Right hindlimb (tissue), 1 donor: ENCODE measurements at regions not wholly inside any gene's neighbourhood (a gene's known extent, or its start where the extent isn't known, plus 50 kb on each side); places are given as distances from the start of the nearest gene placed in this dataset.
"Not testable (repeated sequence)": the region's sequence is repeated elsewhere in the genome, so short reads cannot be mapped to it uniquely, and the experiment has no call there.

Experiments
- DNase-seq: peaks from one replicate; pipeline ENCODE4 v3.0.0-alpha.2; 2018

GRCh38 chr2:59297816-59298215 is 1056.7 kb upstream of the FANCL start:
- DNase-seq = no peak

- no peak for DNase-seq
Observed at GRCh38 chr2:59296279-59296678, 1055.2 kb upstream of the FANCL start.

GRCh38 chr2:59295524-59296162 is 1054.5 kb upstream of the FANCL start:
- DNase-seq = no peak

GRCh38 chr2:59288771-59289170 is 1047.6 kb upstream of the FANCL start:
- no peak for DNase-seq

- no peak for DNase-seq
Observed at GRCh38 chr2:59282374-59283057, 1041.4 kb upstream of the FANCL start.

GRCh38 chr2:59277671-59278070 is 1036.5 kb upstream of the FANCL start:
- DNase-seq = no peak

- no peak for DNase-seq
Observed at GRCh38 chr2:59276917-59277316, 1035.8 kb upstream of the FANCL start.

- DNase-seq = no peak
Observed at GRCh38 chr2:59276033-59276432, 1034.9 kb upstream of the FANCL start.

- no peak for DNase-seq
Observed at GRCh38 chr2:59266453-59266852, 1025.3 kb upstream of the FANCL start.

GRCh38 chr2:59259913-59260312 is 1018.8 kb upstream of the FANCL start:
- no peak for DNase-seq

GRCh38 chr2:59256290-59256689 is 1015.2 kb upstream of the FANCL start:
- DNase-seq = no peak

- no peak for DNase-seq
Observed at GRCh38 chr2:59254279-59254678, 1013.2 kb upstream of the FANCL start.

GRCh38 chr2:59250307-59250677 is 1009.2 kb upstream of the FANCL start:
- no peak for DNase-seq

- DNase-seq = no peak
Observed at GRCh38 chr2:59249441-59250306, 1008.5 kb upstream of the FANCL start.

- DNase-seq = no peak
Observed at GRCh38 chr2:59239146-59239545, 998.0 kb upstream of the FANCL start.

- no peak for DNase-seq
Observed at GRCh38 chr2:59237311-59237710, 996.2 kb upstream of the FANCL start.

- no peak for DNase-seq
Observed at GRCh38 chr2:59236723-59237122, 995.6 kb upstream of the FANCL start.

- no peak for DNase-seq
Observed at GRCh38 chr2:59233920-59234319, 992.8 kb upstream of the FANCL start.

GRCh38 chr2:59233448-59233847 is 992.3 kb upstream of the FANCL start:
- no peak for DNase-seq

GRCh38 chr2:59232394-59233165 is 991.5 kb upstream of the FANCL start:
- DNase-seq = no peak

- DNase-seq = not testable (repeated sequence)
Observed at GRCh38 chr2:59226362-59226761, 985.2 kb upstream of the FANCL start.

GRCh38 chr2:59223742-59224141 is 982.6 kb upstream of the FANCL start:
- no peak for DNase-seq

- no peak for DNase-seq
Observed at GRCh38 chr2:59217360-59217759, 976.2 kb upstream of the FANCL start.
